ENCODE measurements at regions not wholly inside any gene's neighbourhood (a gene's known extent, or its start where the extent isn't known, plus 50 kb on each side); places are given as distances from the start of the nearest gene placed in this dataset.

DNA sequence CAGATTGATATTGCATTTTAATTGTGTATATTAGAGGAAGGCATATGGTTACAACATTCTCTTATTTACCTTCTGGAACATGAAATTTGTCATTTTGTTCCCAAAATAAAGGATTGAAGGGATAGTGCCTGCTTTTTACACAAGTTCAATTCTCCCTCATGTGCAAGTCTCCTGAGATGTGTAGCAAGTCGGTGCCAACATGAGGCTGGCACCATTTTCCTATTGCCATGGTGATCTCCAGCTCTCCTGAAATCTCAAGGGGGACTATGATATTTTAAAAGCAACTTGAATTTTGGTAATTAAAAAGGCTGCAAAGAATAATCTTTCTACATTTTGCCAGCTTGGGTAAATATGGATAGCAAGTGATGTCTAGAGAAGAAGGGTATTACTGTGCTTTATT, 693.3 kb upstream of the WWC1 start (continued):
- no peak for TF ChIP-seq EP300 (IDR thresholded peaks at IDR 0.05; ENCODE audit: borderline replicate concordance in 1 of 2, control insufficient read depth in 1 of 2, low read depth in 2 of 2, low read length in 2 of 2)
- TF ChIP-seq ZNF274 (IDR thresholded peaks at IDR 0.05; ENCODE audit: insufficient read depth, insufficient read length), result no peak
- no peak for TF ChIP-seq CBX5 (IDR thresholded peaks at IDR 0.05; ENCODE audit: low read depth)
- TF ChIP-seq CBX3 (IDR thresholded peaks at IDR 0.05; ENCODE audit: borderline replicate concordance, low read depth), result no peak
- TF ChIP-seq NRF1 (conservative IDR thresholded peaks at IDR 0.05; ENCODE audit: low read depth, low read length), result no peak
- TF ChIP-seq MTA3 (IDR thresholded peaks at IDR 0.05; ENCODE audit: borderline replicate concordance, low read length), result no peak
- TF ChIP-seq CREB1 (IDR thresholded peaks at IDR 0.05; ENCODE audit: low read depth), result no peak
- no peak for TF ChIP-seq HDAC6 (IDR thresholded peaks at IDR 0.05; ENCODE audit: unreplicated experiment)
- TF ChIP-seq ZNF217 (IDR thresholded peaks at IDR 0.05), result no peak

DNA sequence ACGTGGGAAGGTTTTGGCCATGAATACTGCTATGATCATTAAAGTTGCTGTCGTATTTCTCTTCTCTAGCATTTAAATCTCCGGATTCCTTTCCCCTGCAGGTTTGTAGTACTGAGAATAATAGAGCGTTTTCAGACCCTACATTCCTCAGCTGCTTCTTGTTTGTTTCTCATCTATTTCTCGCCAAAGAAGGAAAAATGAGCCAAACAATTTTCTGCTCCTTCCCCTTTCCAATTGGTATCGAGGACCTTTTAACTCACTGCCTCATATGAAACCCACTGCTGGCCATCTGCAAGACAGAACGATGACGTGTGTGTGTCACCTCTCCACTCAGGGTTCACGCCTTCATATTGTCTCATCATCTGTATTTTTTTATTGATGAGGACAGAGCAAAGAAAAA, 689.4 kb upstream of the WWC1 start:
- POLR2A ChIA-PET, result no interaction called here
- 25% methylated on average over 9 of the region's 9 CpGs for WGBS (ENCODE audit: insufficient coverage, insufficient replicate concordance, low lambda C conversion rate, missing lambda C conversion rate)
- no peak for TF ChIP-seq CHD2 (IDR thresholded peaks at IDR 0.05; ENCODE audit: borderline replicate concordance, low read depth, low read length)
- no peak for TF ChIP-seq PML (IDR thresholded peaks at IDR 0.05; ENCODE audit: low read length)
- no peak for TF ChIP-seq SMAD1 (IDR thresholded peaks at IDR 0.05; ENCODE audit: low read depth, partially characterized antibody)
- TF ChIP-seq TAF1 (IDR thresholded peaks at IDR 0.05; ENCODE audit: borderline replicate concordance, low read depth, low read length), result no peak
- TF ChIP-seq, protein P1, sequence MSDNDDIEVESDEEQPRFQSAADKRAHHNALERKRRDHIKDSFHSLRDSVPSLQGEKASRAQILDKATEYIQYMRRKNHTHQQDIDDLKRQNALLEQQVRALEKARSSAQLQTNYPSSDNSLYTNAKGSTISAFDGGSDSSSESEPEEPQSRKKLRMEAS (IDR thresholded peaks at IDR 0.05; ENCODE audit: low read depth, low read length), result no peak
- no peak for TF ChIP-seq ZNF384 (IDR thresholded peaks at IDR 0.05; ENCODE audit: borderline replicate concordance, low read depth, low read length)
- Histone ChIP-seq H3K4me1 (ENCODE audit: control insufficient read depth, insufficient read depth, low read length) (no peaks in the 10 kb centered on the region), H3K4me3 (no peak overlapping the region), H3K27ac (ENCODE audit: control insufficient read depth, insufficient read depth) (no peak overlapping the region), H3K9me3 (replicated peaks; ENCODE audit: control insufficient read depth, insufficient read depth, low read length) (no peaks in the 10 kb centered on the region), H3K79me2 (ENCODE audit: control insufficient read depth, insufficient read depth, low read length) (no peaks in the 10 kb centered on the region), H3K36me3 (ENCODE audit: control insufficient read depth in 2 of 2, insufficient read depth in 2 of 2, low read length in 1 of 2) (no peaks in the 10 kb centered on the region), H3K9ac (ENCODE audit: control insufficient read depth, insufficient read depth, low read length) (no peak overlapping the region), H3K4me2 (ENCODE audit: control insufficient read depth, insufficient read depth) (no peak overlapping the region), H2AFZ (ENCODE audit: control insufficient read depth, low read depth, low read length) (no peak overlapping the region), H4K20me1 (ENCODE audit: control insufficient read depth, insufficient read depth) (no peaks in the 10 kb centered on the region), H3K27me3 (replicated peaks in 1 of 2; ENCODE audit: control insufficient read depth in 2 of 2, insufficient read depth in 2 of 2, low read length in 1 of 2) (no peaks in the 10 kb centered on the region; a peak in 1 of 4 replicates)
- BruUV-seq (replicated peaks), result no TSS peak
- SMC1A ChIA-PET (ENCODE audit: uncharacterized antibody, unreplicated experiment), result interaction anchor here (0.6 kb wide), 1 partner anchor 51 kb away, joined by 3 read pairs; no protein-coding TSS in a partner anchor
- intact Hi-C loops (cut with micrococcal nuclease; ENCODE audit: unreplicated experiment), result no loop called here
- ATAC-seq (no peak), DNase-seq (ENCODE audit: low read depth, low spot score) (no peak), FAIRE-seq (no peak)
- RAD21 ChIA-PET (ENCODE audit: unreplicated experiment), result no interaction called here
- CTCF ChIA-PET, result no interaction called here
- in situ Hi-C loops (cut with MboI), result no loop called here

Data from GM12878 (cell line).